ENCODE measurements at regions not wholly inside any gene's neighbourhood (a gene's known extent, or its start where the extent isn't known, plus 50 kb on each side); places are given as distances from the start of the nearest gene placed in this dataset.

GRCh38 chr16:87166321-87166720 is 150.9 kb downstream of the C16orf95 start:
- TF ChIP-seq CTCF (IDR thresholded peaks at IDR 0.05; ENCODE audit: low read depth, low read length) (no peak), EZH2phosphoT487 (IDR thresholded peaks at IDR 0.05; ENCODE audit: low read depth) (no peak)
